ENCODE measurements at regions not wholly inside any gene's neighbourhood (a gene's known extent, or its start where the extent isn't known, plus 50 kb on each side); places are given as distances from the start of the nearest gene placed in this dataset.

GRCh38 chr20:22675341-22675740, 91.0 kb upstream of the FOXA2 start:
- in situ Hi-C loops (cut with MboI; ENCODE audit: low pct_unique_long_range_greater_than_20kb, low sequenced_read_pairs, unreplicated experiment): loop anchor here (10.0 kb wide), 1 partner anchor 341 kb away; no protein-coding TSS in a partner anchor
- DNase-seq (ENCODE audit: low spot score): no peak
- no peak for TF ChIP-seq CTCF (IDR thresholded peaks at IDR 0.05; ENCODE audit: extremely low read depth, insufficient read depth, missing control alignments)

- no peak for TF ChIP-seq CTCF (IDR thresholded peaks at IDR 0.05; ENCODE audit: extremely low read depth, insufficient read depth, missing control alignments)
- in situ Hi-C loops (cut with MboI; ENCODE audit: low pct_unique_long_range_greater_than_20kb, low sequenced_read_pairs, unreplicated experiment): loop anchor here (10.0 kb wide), 1 partner anchor 344 kb away; no protein-coding TSS in a partner anchor
- DNase-seq (ENCODE audit: low spot score): no peak
Observed at GRCh38 chr20:22678678-22679077, 94.3 kb upstream of the FOXA2 start.

GRCh38 chr20:22679197-22679596, 94.8 kb upstream of the FOXA2 start:
- TF ChIP-seq CTCF (IDR thresholded peaks at IDR 0.05; ENCODE audit: extremely low read depth, insufficient read depth, missing control alignments): no peak
- DNase-seq (ENCODE audit: low spot score): no peak
- in situ Hi-C loops (cut with MboI; ENCODE audit: low pct_unique_long_range_greater_than_20kb, low sequenced_read_pairs, unreplicated experiment): loop anchor here (10.0 kb wide), 1 partner anchor 344 kb away; no protein-coding TSS in a partner anchor

GRCh38 chr20:22680031-22680740, 95.8 kb upstream of the FOXA2 start:
- DNase-seq (ENCODE audit: low spot score): no peak
- TF ChIP-seq CTCF (IDR thresholded peaks at IDR 0.05; ENCODE audit: extremely low read depth, insufficient read depth, missing control alignments): no peak
- in situ Hi-C loops (cut with MboI; ENCODE audit: low pct_unique_long_range_greater_than_20kb, low sequenced_read_pairs, unreplicated experiment): no loop called here

GRCh38 chr20:22681591-22682248, 97.3 kb upstream of the FOXA2 start:
- no peak for DNase-seq (ENCODE audit: low spot score)
- in situ Hi-C loops (cut with MboI; ENCODE audit: low pct_unique_long_range_greater_than_20kb, low sequenced_read_pairs, unreplicated experiment): no loop called here

GRCh38 chr20:22682381-22682780, 98.0 kb upstream of the FOXA2 start:
- in situ Hi-C loops (cut with MboI; ENCODE audit: low pct_unique_long_range_greater_than_20kb, low sequenced_read_pairs, unreplicated experiment): no loop called here
- no peak for DNase-seq (ENCODE audit: low spot score)
- TF ChIP-seq CTCF (IDR thresholded peaks at IDR 0.05; ENCODE audit: extremely low read depth, insufficient read depth, missing control alignments): no peak

More at GRCh38 chr20:22681591-22682248, 97.3 kb upstream of the FOXA2 start:
- TF ChIP-seq CTCF (IDR thresholded peaks at IDR 0.05; ENCODE audit: extremely low read depth, insufficient read depth, missing control alignments): no peak

Measured in GM13977 (cell line).